Vagina (tissue), 2 donors: ENCODE measurements at regions not wholly inside any gene's neighbourhood (a gene's known extent, or its start where the extent isn't known, plus 50 kb on each side); places are given as distances from the start of the nearest gene placed in this dataset.

ENCODE experiments used
- DNase-seq, 2 donors: peaks; one replicate each; pipeline ENCODE4 v3.0.0-alpha.2; 2017; ENCODE audit errors: extremely low spot score in 2 of 2
- H3K27ac ChIP-seq: fragments of 200-600 bp; sonication (generic); one replicate; pipeline ENCODE4 v1.5.1; 2019
- H3K27me3 ChIP-seq: fragments of 200-600 bp; sonication (generic); one replicate; pipeline ENCODE4 v1.5.1; 2019
- H3K36me3 ChIP-seq, 2 donors: fragments of 200-600 bp; sonication (generic); one replicate each; pipeline ENCODE4 v1.5.1; 2017 to 2019
- H3K4me1 ChIP-seq: fragments of 200-600 bp; sonication (generic); one replicate; pipeline ENCODE4 v1.5.1; 2019
- H3K4me3 ChIP-seq, 2 donors: fragments of 200-600 bp; sonication (generic); 1 replicate in 1 of 2; 2 replicates in 1 of 2; pipeline ENCODE4 v1.5.1; 2016 to 2019
- H3K9me3 ChIP-seq: fragments of 200-600 bp; sonication (generic); one replicate; pipeline ENCODE4 v1.5.1; 2019
- POLR2A ChIP-seq, 2 donors: fragments of 450-650 bp; IDR thresholded peaks; one replicate each; pipeline ENCODE4 v1.6.1; 2017; ENCODE audit warnings: antibody characterized with exemption in 2 of 2, mild to moderate bottlenecking in 2 of 2, moderate library complexity in 2 of 2
- POLR2AphosphoS5 ChIP-seq, 2 donors: sonication (generic); formaldehyde crosslinking; IDR thresholded peaks; one replicate each; pipeline ENCODE4 v1.9.0; 2017; ENCODE audit warnings: antibody characterized with exemption in 2 of 2, mild to moderate bottlenecking in 2 of 2, low read depth in 1 of 2; ENCODE audit not compliant: insufficient read depth in 1 of 2
- intact Hi-C: fragments of 100-400 bp; cut with DNase I; formaldehyde crosslinking; loops from one replicate; pipeline ENCODE4 v1.15.1; 2023
- TF ChIP-seq, protein P1 (sequence below), 3 experiments: fragments of 450-650 bp in 2 of 3; fragments of 200-600 bp in 1 of 3; sonication (generic) in 1 of 3; IDR thresholded peaks; one replicate each; pipeline ENCODE4 v1.5.1; 2017 to 2019; ENCODE audit warnings: antibody characterized with exemption in 3 of 3, mild to moderate bottlenecking in 2 of 3, moderate library complexity in 2 of 3

DNA sequence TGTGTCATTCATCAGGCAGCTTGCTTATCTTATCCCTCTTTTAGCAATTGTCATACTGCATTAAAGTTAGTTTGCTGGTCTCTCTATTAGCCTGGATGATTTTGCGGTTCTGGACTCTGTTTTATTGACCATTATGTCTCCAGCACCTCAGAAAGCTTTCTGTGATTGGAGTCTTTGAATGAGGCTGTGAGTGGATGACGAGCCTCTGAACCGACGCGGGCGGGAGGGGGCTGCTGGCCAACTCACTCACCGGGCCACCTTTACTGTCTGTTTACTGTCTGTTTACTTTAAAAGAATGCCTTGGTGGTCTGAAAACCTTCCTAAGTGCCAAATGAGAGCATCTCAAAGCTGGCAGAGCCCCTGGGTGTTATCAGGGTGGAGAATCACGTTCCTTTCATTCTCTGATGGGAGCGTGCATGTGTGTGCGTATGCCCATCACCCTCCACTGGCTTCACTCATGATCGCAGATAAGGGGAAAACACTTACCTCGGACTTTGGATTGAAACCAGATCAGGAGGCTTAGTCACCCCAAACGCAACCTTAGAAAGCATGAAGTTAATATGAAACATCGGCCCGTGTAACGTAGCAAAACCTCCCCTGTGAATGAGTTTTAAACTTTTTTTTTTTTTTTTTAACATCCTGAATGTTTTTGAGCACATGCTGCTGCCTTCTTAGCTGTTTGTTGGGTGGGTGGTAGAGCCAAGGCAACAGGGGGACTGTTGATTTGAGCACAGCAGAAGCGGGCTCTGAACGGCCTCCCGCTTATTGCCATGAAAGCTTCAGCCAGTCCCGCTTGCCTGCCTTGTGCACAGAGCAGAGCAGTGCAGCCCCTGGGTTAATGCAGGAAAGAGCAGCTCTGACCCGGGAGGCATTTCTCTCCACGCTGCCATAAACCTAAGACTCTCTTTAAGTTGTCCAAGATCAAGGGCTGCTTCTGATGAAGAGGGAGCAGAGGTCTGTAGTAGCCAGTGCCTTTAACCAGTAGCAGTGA is 173.6 kb downstream of the GADD45G start:
- peaks cover 14% of the 10 kb centered on the region for H3K4me1 ChIP-seq
- DNase-seq = no peak
- H3K9me3 ChIP-seq = no peaks in the 10 kb centered on the region
- intact Hi-C loops = no loop called here
- H3K27ac ChIP-seq = peak overlapping the region; percentile 39
- H3K27me3 ChIP-seq = no peaks in the 10 kb centered on the region
- H3K4me3 ChIP-seq = no peak overlapping the region
- TF ChIP-seq, protein P1, sequence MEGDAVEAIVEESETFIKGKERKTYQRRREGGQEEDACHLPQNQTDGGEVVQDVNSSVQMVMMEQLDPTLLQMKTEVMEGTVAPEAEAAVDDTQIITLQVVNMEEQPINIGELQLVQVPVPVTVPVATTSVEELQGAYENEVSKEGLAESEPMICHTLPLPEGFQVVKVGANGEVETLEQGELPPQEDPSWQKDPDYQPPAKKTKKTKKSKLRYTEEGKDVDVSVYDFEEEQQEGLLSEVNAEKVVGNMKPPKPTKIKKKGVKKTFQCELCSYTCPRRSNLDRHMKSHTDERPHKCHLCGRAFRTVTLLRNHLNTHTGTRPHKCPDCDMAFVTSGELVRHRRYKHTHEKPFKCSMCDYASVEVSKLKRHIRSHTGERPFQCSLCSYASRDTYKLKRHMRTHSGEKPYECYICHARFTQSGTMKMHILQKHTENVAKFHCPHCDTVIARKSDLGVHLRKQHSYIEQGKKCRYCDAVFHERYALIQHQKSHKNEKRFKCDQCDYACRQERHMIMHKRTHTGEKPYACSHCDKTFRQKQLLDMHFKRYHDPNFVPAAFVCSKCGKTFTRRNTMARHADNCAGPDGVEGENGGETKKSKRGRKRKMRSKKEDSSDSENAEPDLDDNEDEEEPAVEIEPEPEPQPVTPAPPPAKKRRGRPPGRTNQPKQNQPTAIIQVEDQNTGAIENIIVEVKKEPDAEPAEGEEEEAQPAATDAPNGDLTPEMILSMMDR (IDR thresholded peaks at IDR 0.05) = no peak
- TF ChIP-seq POLR2A (IDR thresholded peaks at IDR 0.05) (no peak), POLR2AphosphoS5 (IDR thresholded peaks at IDR 0.05; ENCODE audit: insufficient read depth in 1 of 2, low read depth in 1 of 2) (no peak)
- H3K36me3 ChIP-seq = no peaks in the 10 kb centered on the region

DNA sequence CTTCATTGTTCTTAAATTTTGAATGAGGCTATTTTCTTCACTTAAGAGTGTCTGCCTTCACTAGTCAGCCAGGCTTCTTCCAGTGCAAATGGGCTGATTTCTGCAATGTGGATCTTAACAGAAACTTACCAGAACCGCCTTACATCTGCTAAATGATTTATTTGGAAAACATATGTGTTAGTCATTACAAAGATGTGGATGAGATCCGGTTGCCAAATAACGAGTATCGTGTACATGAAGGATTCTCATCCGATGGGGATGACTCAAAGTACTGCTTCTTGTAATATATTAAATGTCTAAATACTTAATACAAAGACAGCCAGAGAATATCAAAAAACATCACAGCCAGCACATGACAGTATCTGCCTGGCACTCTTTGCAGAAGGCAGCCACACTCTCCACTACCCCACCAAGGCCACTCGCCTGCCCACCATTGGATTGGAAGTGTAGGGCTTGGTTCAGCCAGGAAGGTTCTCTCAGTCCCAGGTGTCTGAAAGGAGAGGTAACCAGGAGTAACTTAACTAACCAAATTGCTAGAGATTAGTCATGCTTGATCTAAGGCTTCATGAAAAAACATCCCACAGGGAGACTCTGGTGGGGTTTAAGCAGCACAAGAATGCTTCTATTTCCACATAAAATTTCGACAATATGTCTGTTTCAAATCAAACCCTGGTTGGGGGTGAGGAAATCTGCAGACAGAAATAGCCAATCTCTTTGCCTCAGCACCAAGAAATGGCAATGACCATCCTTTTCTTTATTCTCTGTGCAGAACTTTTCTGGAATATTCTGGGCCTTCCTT is 174.8 kb downstream of the GADD45G start:
- TF ChIP-seq, protein P1 (IDR thresholded peaks at IDR 0.05) = no peak
- TF ChIP-seq POLR2A (IDR thresholded peaks at IDR 0.05) (no peak), POLR2AphosphoS5 (IDR thresholded peaks at IDR 0.05; ENCODE audit: insufficient read depth in 1 of 2, low read depth in 1 of 2) (no peak)
- intact Hi-C loops = no loop called here

DNA sequence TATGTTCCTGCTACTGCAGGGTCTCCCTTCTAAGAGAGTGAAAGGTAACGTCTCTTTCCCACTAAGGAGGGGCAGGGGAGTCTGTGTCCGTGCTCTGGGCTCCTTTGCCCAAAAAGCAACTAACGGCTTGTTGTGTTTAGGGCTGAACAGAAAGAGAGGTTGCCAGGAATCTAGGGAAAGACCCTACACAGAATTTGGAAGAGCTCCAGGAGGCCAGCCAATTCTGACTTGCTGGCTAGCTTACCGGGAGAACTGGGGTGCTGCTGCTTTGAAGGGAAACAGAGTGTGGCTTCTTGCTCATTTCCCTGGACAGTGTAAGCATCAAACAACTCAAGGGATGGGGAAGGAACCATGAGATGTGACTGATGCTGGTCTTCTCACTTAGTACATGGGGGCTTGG is 176.1 kb downstream of the GADD45G start:
- Histone ChIP-seq H3K4me1 (peaks cover 14% of the 10 kb centered on the region), H3K27ac (no peak overlapping the region), H3K27me3 (no peaks in the 10 kb centered on the region), H3K4me3 (no peak overlapping the region), H3K36me3 (no peaks in the 10 kb centered on the region), H3K9me3 (no peaks in the 10 kb centered on the region)
- TF ChIP-seq POLR2A (IDR thresholded peaks at IDR 0.05) (no peak), POLR2AphosphoS5 (IDR thresholded peaks at IDR 0.05; ENCODE audit: insufficient read depth in 1 of 2, low read depth in 1 of 2) (no peak)
- TF ChIP-seq, protein P1 (IDR thresholded peaks at IDR 0.05) = no peak
- intact Hi-C loops = no loop called here
- no peak for DNase-seq

More for the DNA sequence above, 174.8 kb downstream of the GADD45G start:
- no peaks in the 10 kb centered on the region for H3K9me3 ChIP-seq
- H3K27me3 ChIP-seq = no peaks in the 10 kb centered on the region
- no peak for DNase-seq
- no peaks in the 10 kb centered on the region for H3K36me3 ChIP-seq
- peaks cover 14% of the 10 kb centered on the region for H3K4me1 ChIP-seq
- peak overlapping the region; percentile 39 for H3K27ac ChIP-seq
- no peak overlapping the region for H3K4me3 ChIP-seq

DNA sequence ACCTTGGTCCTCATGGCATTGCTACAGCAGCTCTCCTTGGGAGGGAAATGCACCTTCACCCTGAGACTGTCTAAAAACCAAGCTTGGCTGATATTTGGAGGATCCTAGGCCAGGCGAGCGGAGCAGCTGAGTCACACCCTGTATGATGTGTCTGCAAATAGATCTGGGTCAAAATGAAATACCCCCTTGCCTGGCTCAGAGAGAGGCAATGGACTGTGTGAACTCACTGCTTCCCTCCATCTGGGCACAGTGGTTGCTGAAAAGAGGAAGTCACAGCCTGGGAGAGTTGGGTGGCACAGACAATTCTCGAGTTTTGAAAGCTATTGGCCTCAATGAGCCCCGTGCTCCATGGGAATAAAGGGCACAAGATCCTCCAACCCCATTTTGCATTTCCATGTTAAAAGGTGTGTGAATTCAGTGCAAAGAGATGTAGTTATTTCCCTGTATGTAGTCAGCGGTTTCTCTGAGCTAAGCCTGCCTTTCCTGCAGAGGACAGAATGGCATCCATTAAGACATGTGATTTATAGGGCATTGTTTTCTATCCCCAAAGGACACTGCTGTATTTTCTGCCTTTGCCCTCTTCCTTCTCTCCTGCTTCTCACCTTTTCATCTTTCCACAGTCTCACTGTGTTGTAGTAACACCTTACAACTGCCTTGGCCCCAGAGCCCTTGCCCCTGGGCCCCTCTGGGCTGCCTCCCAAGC is 177.2 kb downstream of the GADD45G start:
- Histone ChIP-seq H3K27me3 (no peaks in the 10 kb centered on the region), H3K4me3 (no peak overlapping the region), H3K36me3 (no peaks in the 10 kb centered on the region), H3K4me1 (peaks cover 14% of the 10 kb centered on the region), H3K27ac (no peak overlapping the region), H3K9me3 (no peaks in the 10 kb centered on the region)
- TF ChIP-seq, protein P1 (IDR thresholded peaks at IDR 0.05) = no peak
- TF ChIP-seq POLR2A (IDR thresholded peaks at IDR 0.05) (no peak), POLR2AphosphoS5 (IDR thresholded peaks at IDR 0.05; ENCODE audit: insufficient read depth in 1 of 2, low read depth in 1 of 2) (no peak)
- no peak for DNase-seq
- intact Hi-C loops = no loop called here
